ENCODE measurements at regions not wholly inside any gene's neighbourhood (a gene's known extent, or its start where the extent isn't known, plus 50 kb on each side); places are given as distances from the start of the nearest gene placed in this dataset.

DNA sequence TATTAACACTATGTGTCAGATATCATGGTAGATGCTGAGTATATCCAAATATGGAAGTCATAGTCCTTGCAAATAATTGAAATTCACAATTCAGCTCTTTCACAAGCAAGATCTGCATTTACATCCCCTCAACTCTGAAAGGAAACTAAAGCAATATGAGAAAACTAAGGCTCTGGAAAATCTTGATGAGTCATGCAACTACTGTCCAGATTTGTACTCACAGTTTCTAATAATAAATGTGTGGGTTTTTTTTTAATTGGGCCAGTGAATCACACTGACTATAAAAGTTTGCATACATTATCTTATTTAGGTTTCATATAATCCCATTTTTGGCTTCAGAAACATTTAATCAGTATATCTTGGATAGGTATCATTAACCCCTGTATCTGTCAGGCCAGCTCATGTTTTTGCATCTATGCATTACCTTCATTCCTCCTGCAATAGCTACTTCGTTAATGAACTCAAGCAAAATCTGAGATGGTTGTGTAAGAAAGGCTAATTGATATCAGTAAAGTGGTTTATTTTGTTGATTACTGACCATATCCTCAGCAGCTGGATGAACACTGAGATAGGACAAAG is 58.7 kb upstream of the PRR16 start:
- no peak for DNase-seq (ENCODE audit: low read depth)

DNA sequence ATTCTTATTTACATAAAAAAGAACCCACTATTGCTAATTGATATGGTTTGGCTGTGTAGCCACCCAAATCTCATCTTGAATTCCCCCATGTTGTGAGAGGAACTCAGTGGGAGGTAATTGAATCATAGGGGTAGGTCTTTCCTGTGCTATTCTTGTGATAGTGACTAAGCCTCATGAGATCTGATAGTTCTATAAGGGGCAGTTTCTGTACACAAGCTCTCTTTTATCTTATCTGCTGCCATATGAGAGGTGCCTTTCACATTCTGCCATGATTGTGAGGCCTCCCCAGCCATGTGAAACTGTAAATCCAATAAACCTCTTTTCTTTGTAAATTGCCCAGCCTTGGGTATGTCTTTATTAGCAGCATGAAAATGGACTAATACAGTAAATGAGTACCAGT is 58.2 kb upstream of the PRR16 start:
- no peak for DNase-seq (ENCODE audit: low read depth)

DNA sequence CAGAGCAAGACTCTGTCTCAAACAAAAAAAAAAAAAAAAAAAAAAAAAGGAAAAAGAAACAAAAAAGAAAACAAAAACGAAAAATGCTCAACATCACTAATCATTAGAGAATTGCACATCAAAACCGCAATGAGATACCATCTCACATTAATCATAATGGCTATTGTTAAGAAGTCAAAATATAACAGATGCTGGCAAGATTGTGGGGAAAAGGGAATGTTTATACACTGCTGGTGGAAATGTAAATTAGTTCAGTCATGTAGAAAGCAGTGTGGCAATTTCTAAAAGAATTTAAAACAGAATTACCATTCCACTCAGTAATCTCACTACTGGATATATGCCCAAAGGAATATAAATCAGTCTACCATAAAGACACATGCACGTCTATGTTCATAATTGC is 50.4 kb upstream of the PRR16 start:
- DNase-seq (ENCODE audit: low read depth), result no peak

All from forelimb muscle (tissue), 1 donor.